ENCODE measurements at regions not wholly inside any gene's neighbourhood (a gene's known extent, or its start where the extent isn't known, plus 50 kb on each side); places are given as distances from the start of the nearest gene placed in this dataset.

DNA sequence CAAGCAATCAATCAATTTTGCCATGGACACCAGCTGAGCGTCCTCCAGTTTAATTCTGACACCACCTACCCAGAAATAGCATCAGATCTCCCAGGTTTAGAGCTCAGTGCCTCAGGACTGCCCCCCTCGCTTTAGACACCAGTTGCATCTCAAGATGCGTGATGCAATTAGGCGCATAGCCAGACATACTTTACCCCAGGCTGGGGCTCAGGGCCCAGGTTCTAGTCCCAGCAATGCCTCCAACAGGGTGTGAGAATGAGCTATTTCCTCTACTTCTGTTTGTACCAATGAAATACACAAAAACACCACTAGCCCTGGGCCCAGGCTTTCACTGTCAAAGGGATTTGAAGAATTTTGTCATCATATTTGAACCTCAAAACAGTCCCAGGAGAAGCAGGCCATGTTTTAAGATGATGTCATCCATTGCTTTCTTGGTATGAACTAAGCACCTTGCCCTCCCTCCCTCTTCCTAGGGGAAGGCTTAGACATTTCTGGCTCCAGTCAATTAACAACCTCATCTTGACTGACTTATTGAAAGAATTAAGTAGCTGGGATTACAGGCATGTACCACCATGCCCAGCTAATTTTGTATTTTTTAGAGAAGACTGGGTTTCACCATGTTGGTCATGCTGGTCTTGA is 61.5 kb upstream of the INCENP start:
- TF ChIP-seq, protein P1, sequence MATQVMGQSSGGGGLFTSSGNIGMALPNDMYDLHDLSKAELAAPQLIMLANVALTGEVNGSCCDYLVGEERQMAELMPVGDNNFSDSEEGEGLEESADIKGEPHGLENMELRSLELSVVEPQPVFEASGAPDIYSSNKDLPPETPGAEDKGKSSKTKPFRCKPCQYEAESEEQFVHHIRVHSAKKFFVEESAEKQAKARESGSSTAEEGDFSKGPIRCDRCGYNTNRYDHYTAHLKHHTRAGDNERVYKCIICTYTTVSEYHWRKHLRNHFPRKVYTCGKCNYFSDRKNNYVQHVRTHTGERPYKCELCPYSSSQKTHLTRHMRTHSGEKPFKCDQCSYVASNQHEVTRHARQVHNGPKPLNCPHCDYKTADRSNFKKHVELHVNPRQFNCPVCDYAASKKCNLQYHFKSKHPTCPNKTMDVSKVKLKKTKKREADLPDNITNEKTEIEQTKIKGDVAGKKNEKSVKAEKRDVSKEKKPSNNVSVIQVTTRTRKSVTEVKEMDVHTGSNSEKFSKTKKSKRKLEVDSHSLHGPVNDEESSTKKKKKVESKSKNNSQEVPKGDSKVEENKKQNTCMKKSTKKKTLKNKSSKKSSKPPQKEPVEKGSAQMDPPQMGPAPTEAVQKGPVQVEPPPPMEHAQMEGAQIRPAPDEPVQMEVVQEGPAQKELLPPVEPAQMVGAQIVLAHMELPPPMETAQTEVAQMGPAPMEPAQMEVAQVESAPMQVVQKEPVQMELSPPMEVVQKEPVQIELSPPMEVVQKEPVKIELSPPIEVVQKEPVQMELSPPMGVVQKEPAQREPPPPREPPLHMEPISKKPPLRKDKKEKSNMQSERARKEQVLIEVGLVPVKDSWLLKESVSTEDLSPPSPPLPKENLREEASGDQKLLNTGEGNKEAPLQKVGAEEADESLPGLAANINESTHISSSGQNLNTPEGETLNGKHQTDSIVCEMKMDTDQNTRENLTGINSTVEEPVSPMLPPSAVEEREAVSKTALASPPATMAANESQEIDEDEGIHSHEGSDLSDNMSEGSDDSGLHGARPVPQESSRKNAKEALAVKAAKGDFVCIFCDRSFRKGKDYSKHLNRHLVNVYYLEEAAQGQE (IDR thresholded peaks at IDR 0.05; ENCODE audit: low read depth): no peak
- no peak for TF ChIP-seq RAD21 (IDR thresholded peaks at IDR 0.05; ENCODE audit: low read depth)
- TF ChIP-seq EP300 (IDR thresholded peaks at IDR 0.05; ENCODE audit: borderline replicate concordance): no peak
- TF ChIP-seq CREB1 (IDR thresholded peaks at IDR 0.05; ENCODE audit: low read depth): no peak
- TF ChIP-seq, protein P2, sequence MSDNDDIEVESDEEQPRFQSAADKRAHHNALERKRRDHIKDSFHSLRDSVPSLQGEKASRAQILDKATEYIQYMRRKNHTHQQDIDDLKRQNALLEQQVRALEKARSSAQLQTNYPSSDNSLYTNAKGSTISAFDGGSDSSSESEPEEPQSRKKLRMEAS (IDR thresholded peaks at IDR 0.05): no peak
- TF ChIP-seq TAF1 (IDR thresholded peaks at IDR 0.05; ENCODE audit: low read depth): no peak
- no peak for TF ChIP-seq TCF12 (IDR thresholded peaks at IDR 0.05; ENCODE audit: low read depth)
